GM12878 (cell line): ENCODE measurements at regions not wholly inside any gene's neighbourhood (a gene's known extent, or its start where the extent isn't known, plus 50 kb on each side); places are given as distances from the start of the nearest gene placed in this dataset.

ENCODE experiments used
- ATAC-seq: fragments of 200-7000 bp; cut with Tn5 transposase; 3 replicates; pipeline ENCODE4 v1.9.1; 2020; ENCODE audit warnings: mild to moderate bottlenecking, moderate library complexity
- BruUV-seq: library from RNA; stranded (reverse); fragments of 400-500 nt; replicated peaks from 2 replicates; lab custom pipeline; 2021; lab: Mats Ljungman, UMichigan
- CTCF ChIA-PET: fragments of 300-600 bp; sonication (Branson Sonifier 250); formaldehyde crosslinking; extraction: SDS; loops from one replicate; lab custom pipeline; 2021; ENCODE audit warnings: inconsistent platforms; lab: Yijun Ruan, JAX
- POLR2A ChIA-PET: fragments of 350-600 bp; formaldehyde crosslinking; extraction: SDS; loops from one replicate; lab custom pipeline; 2021; ENCODE audit warnings: inconsistent platforms; lab: Charles Lee
- RAD21 ChIA-PET: fragments of 300-600 bp; sonication (Branson Sonifier 250); formaldehyde crosslinking; loops from one replicate; lab custom pipeline; 2023; ENCODE audit warnings: antibody characterized with exemption; ENCODE audit not compliant: unreplicated experiment; lab: Charles Lee
- SMC1A ChIA-PET: fragments of 300-600 bp; sonication (Branson Sonifier 250); formaldehyde crosslinking; loops from one replicate; lab custom pipeline; 2023; ENCODE audit not compliant: unreplicated experiment, uncharacterized antibody; lab: Charles Lee
- DNase-seq: peaks from one replicate; pipeline ENCODE4 v3.0.0-alpha.2; 2011; ENCODE audit warnings: low read depth, low spot score
- FAIRE-seq: peaks from 3 replicates; lab custom pipeline; 2011; peaks lifted over from hg19 to GRCh38; lab: Jason Lieb, UNC
- H2AFZ ChIP-seq: 2 replicates; pipeline ENCODE4 v1.6.0; 2011; ENCODE audit warnings: low read depth, low read length, control low read depth; ENCODE audit not compliant: control insufficient read depth
- H3K27ac ChIP-seq: 2 replicates; pipeline ENCODE4 v1.5.1; 2011; ENCODE audit warnings: control low read depth; ENCODE audit not compliant: control insufficient read depth, insufficient read depth
- H3K27me3 ChIP-seq, 2 experiments: replicated peaks in 1 of 2; 2 replicates each; pipeline versions ENCODE4 v1.6.0 to v1.6.1; 2011; ENCODE audit warnings: low read length in 1 of 2; ENCODE audit not compliant: control insufficient read depth in 2 of 2, insufficient read depth in 2 of 2
- H3K36me3 ChIP-seq, 2 experiments: 2 replicates each; pipeline ENCODE4 v1.5.1; 2011; ENCODE audit warnings: low read length in 1 of 2; ENCODE audit not compliant: control insufficient read depth in 2 of 2, insufficient read depth in 2 of 2
- H3K4me1 ChIP-seq: 2 replicates; pipeline ENCODE4 v1.6.1; 2011; ENCODE audit warnings: mild to moderate bottlenecking, low read length, moderate library complexity, mixed read lengths; ENCODE audit not compliant: control insufficient read depth, insufficient read depth
- H3K4me2 ChIP-seq: 2 replicates; pipeline ENCODE4 v1.6.0; 2011; ENCODE audit warnings: control low read depth; ENCODE audit not compliant: control insufficient read depth, insufficient read depth
- H3K4me3 ChIP-seq: fragments of 200-600 bp; sonication (generic); 2 replicates; pipeline ENCODE4 v1.5.1; 2016
- H3K79me2 ChIP-seq: 2 replicates; pipeline ENCODE4 v1.6.0; 2011; ENCODE audit warnings: low read length; ENCODE audit not compliant: control insufficient read depth, insufficient read depth
- H3K9ac ChIP-seq: 2 replicates; pipeline ENCODE4 v1.8.0; 2011; ENCODE audit warnings: low read length, control low read depth, mixed read lengths; ENCODE audit not compliant: control insufficient read depth, insufficient read depth
- H3K9me3 ChIP-seq: replicated peaks from 3 replicates; pipeline ENCODE4 v1.5.1; 2011; ENCODE audit warnings: mild to moderate bottlenecking, low read length; ENCODE audit not compliant: control insufficient read depth, insufficient read depth
- H4K20me1 ChIP-seq: 2 replicates; pipeline ENCODE4 v1.6.0; 2011; ENCODE audit not compliant: control insufficient read depth, insufficient read depth
- CTCF ChIP-seq, 3 experiments: IDR thresholded peaks in 2 of 3; conservative IDR thresholded peaks in 1 of 3; 2 replicates each; pipeline ENCODE4 v1.5.1; 2011; ENCODE audit warnings: low read depth in 3 of 3, low read length in 3 of 3, mild to moderate bottlenecking in 3 of 3, control low read depth in 2 of 3, moderate library complexity in 2 of 3, inconsistent platforms in 1 of 3, mixed read lengths in 1 of 3; ENCODE audit not compliant: control insufficient read depth in 2 of 3, insufficient read depth in 1 of 3; ENCODE audit errors: extremely low read depth in 1 of 3
- GATAD2B ChIP-seq: fragments of 450-650 bp; conservative IDR thresholded peaks from 2 replicates; pipeline ENCODE4 v1.6.1; 2017; ENCODE audit warnings: low read depth, mild to moderate bottlenecking, moderate library complexity
- NFIC ChIP-seq: IDR thresholded peaks from 2 replicates; pipeline ENCODE4 v1.6.1; 2012; ENCODE audit warnings: low read depth, mild to moderate bottlenecking, inconsistent platforms, low read length, moderate library complexity
- NR2C2 ChIP-seq: IDR thresholded peaks from 2 replicates; pipeline ENCODE4 v1.6.1; 2011; ENCODE audit warnings: borderline replicate concordance, low read depth; ENCODE audit not compliant: control insufficient read depth, insufficient read length
- PAX8 ChIP-seq: fragments of 450-650 bp; IDR thresholded peaks from 2 replicates; pipeline ENCODE4 v1.6.1; 2017; ENCODE audit warnings: mild to moderate bottlenecking, moderate library complexity
- PKNOX1 ChIP-seq: fragments of 450-650 bp; IDR thresholded peaks from 2 replicates; pipeline ENCODE4 v1.6.1; 2016; ENCODE audit warnings: mild to moderate bottlenecking
- PRDM15 ChIP-seq: fragments of 450-650 bp; formaldehyde crosslinking; IDR thresholded peaks from 2 replicates; pipeline ENCODE4 v1.4.0; 2020; ENCODE audit warnings: mild to moderate bottlenecking, moderate library complexity
- SMC3 ChIP-seq: IDR thresholded peaks from 2 replicates; pipeline ENCODE4 v1.6.1; 2011; ENCODE audit warnings: low read length, improper control_type of control experiment, borderline replicate concordance
- SRF ChIP-seq, 2 experiments: IDR thresholded peaks; 2 replicates each; pipeline ENCODE4 v1.6.1; 2011; ENCODE audit warnings: low read depth in 2 of 2, low read length in 2 of 2, mild to moderate bottlenecking in 1 of 2, moderate library complexity in 1 of 2
- YBX1 ChIP-seq: fragments of 450-650 bp; IDR thresholded peaks from 2 replicates; pipeline ENCODE4 v1.6.1; 2016; ENCODE audit warnings: antibody characterized with exemption
- ZBED1 ChIP-seq: IDR thresholded peaks from 2 replicates; pipeline ENCODE4 v1.6.1; 2016; ENCODE audit warnings: borderline replicate concordance
- WGBS: methylation state at CpG from one replicate; pipeline ENCODE4 v1.1.6; 2016; ENCODE audit warnings: low lambda C conversion rate; ENCODE audit not compliant: insufficient replicate concordance, insufficient coverage; ENCODE audit errors: missing lambda C conversion rate; 5-methylcytosine and 5-hydroxymethylcytosine counted together
- in situ Hi-C: fragments of 300-500 bp; cut with MboI; formaldehyde crosslinking; loops from 9 replicates; pipeline ENCODE4 v1.14.3; 2018; ENCODE audit warnings: mixed read lengths
- intact Hi-C: fragments of 100-400 bp; cut with micrococcal nuclease; formaldehyde crosslinking; loops from one replicate; pipeline ENCODE4 v1.14.2; 2022; ENCODE audit not compliant: unreplicated experiment

- no TSS peak for BruUV-seq
- Histone ChIP-seq H3K4me1 (no peaks in the 10 kb centered on the region), H3K9ac (no peak overlapping the region), H3K36me3 (no peaks in the 10 kb centered on the region), H3K27ac (no peak overlapping the region), H3K4me2 (no peak overlapping the region), H3K9me3 (no peaks in the 10 kb centered on the region; the same call in 2 of the 3 replicates), H3K4me3 (no peak overlapping the region), H3K27me3 (no peaks in the 10 kb centered on the region), H2AFZ (no peak overlapping the region), H4K20me1 (no peaks in the 10 kb centered on the region), H3K79me2 (no peaks in the 10 kb centered on the region)
- no peak for TF ChIP-seq SMC3
- in situ Hi-C loops = no loop called here
- FAIRE-seq = no peak
- DNase-seq = no peak
- ChIA-PET CTCF (no interaction called here), RAD21 (no interaction called here), POLR2A (no interaction called here), SMC1A (interaction anchor here (0.5 kb wide), 1 partner anchor 247 kb away, joined by 3 read pairs; no protein-coding TSS in a partner anchor)
- ATAC-seq = no peak
- WGBS = 0% methylated on average over 1 of the region's 1 CpG
- intact Hi-C loops = no loop called here
These were observed 279.4 kb downstream of the RSL24D1 start for GRCh38 chr15:54917312-54917711.

GRCh38 chr15:54915380-54915779 is 281.4 kb downstream of the RSL24D1 start:
- FAIRE-seq (no peak), ATAC-seq (no peak), DNase-seq (no peak)
- no peaks in the 10 kb centered on the region for H4K20me1 ChIP-seq
- SMC1A ChIA-PET = interaction anchor here (0.6 kb wide), 1 partner anchor 1392 kb away, joined by 3 read pairs; no protein-coding TSS in a partner anchor
- H3K27me3 ChIP-seq = no peaks in the 10 kb centered on the region
- H3K4me1 ChIP-seq = no peaks in the 10 kb centered on the region
- CTCF ChIA-PET = no interaction called here
- H2AFZ ChIP-seq = no peak overlapping the region
- in situ Hi-C loops (no loop called here), intact Hi-C loops (no loop called here)
- H3K4me2 ChIP-seq = no peak overlapping the region
- no peak for TF ChIP-seq GATAD2B
- no peak for TF ChIP-seq CTCF (IDR thresholded peaks at IDR 0.05 in 2 of 3, conservative IDR thresholded peaks at IDR 0.05 in 1 of 3; ENCODE audit: control insufficient read depth in 2 of 3, extremely low read depth in 1 of 3, insufficient read depth in 1 of 3, low read depth in 3 of 3, low read length in 3 of 3)
- no peak for TF ChIP-seq PRDM15
- no peak for TF ChIP-seq NR2C2
- no peak for TF ChIP-seq PAX8
- no peak for TF ChIP-seq YBX1
- no peak for TF ChIP-seq SRF (IDR thresholded peaks at IDR 0.05; ENCODE audit: low read depth in 2 of 2, low read length in 2 of 2)
- no peak for TF ChIP-seq PKNOX1
- no peak for TF ChIP-seq ZBED1
- no peak for TF ChIP-seq NFIC
- H3K9ac ChIP-seq = no peak overlapping the region
- POLR2A ChIA-PET = no interaction called here
- no peak overlapping the region for H3K4me3 ChIP-seq
- RAD21 ChIA-PET = no interaction called here
- H3K27ac ChIP-seq = no peak overlapping the region
- no TSS peak for BruUV-seq
- no peaks in the 10 kb centered on the region for H3K79me2 ChIP-seq
- H3K9me3 ChIP-seq = no peaks in the 10 kb centered on the region; the same call in 2 of the 3 replicates
- no peaks in the 10 kb centered on the region for H3K36me3 ChIP-seq
